Natural killer cell (primary cell): ENCODE measurements at regions not wholly inside any gene's neighbourhood (a gene's known extent, or its start where the extent isn't known, plus 50 kb on each side); places are given as distances from the start of the nearest gene placed in this dataset.

ENCODE experiments used
- ATAC-seq, 3 donors: fragments of 150-1000 bp in 2 of 3; fragments of 200-7000 bp in 1 of 3; cut with Tn5 transposase; 1 replicate in 1 of 3; 2 replicates in 2 of 3; pipeline ENCODE4 v1.10.0; 2021; ENCODE audit warnings: mild to moderate bottlenecking in 2 of 3, moderate library complexity in 2 of 3
- DNase-seq, 2 donors: peaks; one replicate each; pipeline versions ENCODE4 v3.0.0 to v3.0.0-alpha.2; 2013 to 2021; ENCODE audit warnings: mixed read lengths in 1 of 2
- H3K27ac ChIP-seq: one replicate; pipeline ENCODE4 v1.5.1; 2013; ENCODE audit warnings: mild to moderate bottlenecking, low read length
- H3K27me3 ChIP-seq: one replicate; pipeline ENCODE4 v1.6.1; 2013; ENCODE audit warnings: low read length; ENCODE audit not compliant: control insufficient read depth, insufficient read depth
- H3K36me3 ChIP-seq: one replicate; pipeline ENCODE4 v1.6.1; 2013; ENCODE audit warnings: low read length; ENCODE audit not compliant: control insufficient read depth, insufficient read depth
- H3K4me1 ChIP-seq: one replicate; pipeline ENCODE4 v1.6.1; 2013; ENCODE audit warnings: low read length; ENCODE audit not compliant: control insufficient read depth, insufficient read depth
- H3K4me3 ChIP-seq: one replicate; pipeline ENCODE4 v1.5.1; 2013; ENCODE audit warnings: low read length
- H3K9me3 ChIP-seq: one replicate; pipeline ENCODE4 v1.6.1; 2013; ENCODE audit warnings: low read length; ENCODE audit not compliant: control insufficient read depth, insufficient read depth
- H3K27ac Mint-ChIP-seq, 2 donors: one replicate each; pipeline ENCODE4 v1.8.0; 2022; ENCODE audit warnings: mild to moderate bottlenecking in 2 of 2, mixed read lengths in 2 of 2, moderate library complexity in 1 of 2
- H3K27me3 Mint-ChIP-seq, 2 donors: one replicate each; pipeline ENCODE4 v1.8.0; 2022; ENCODE audit warnings: low read depth in 2 of 2, mixed read lengths in 2 of 2
- H3K36me3 Mint-ChIP-seq: one replicate; pipeline ENCODE4 v1.8.0; 2022; ENCODE audit warnings: mixed read lengths
- H3K4me1 Mint-ChIP-seq, 2 donors: one replicate each; pipeline ENCODE4 v1.8.0; 2022; ENCODE audit warnings: mixed read lengths in 2 of 2
- H3K4me3 Mint-ChIP-seq: one replicate; pipeline ENCODE4 v1.8.0; 2022; ENCODE audit warnings: mild to moderate bottlenecking, moderate library complexity, mixed read lengths
- H3K9me3 Mint-ChIP-seq, 2 donors: one replicate each; pipeline ENCODE4 v1.8.0; 2022; ENCODE audit warnings: mixed read lengths in 2 of 2
- CTCF ChIP-seq: fragments of 200-600 bp; IDR thresholded peaks from one replicate; pipeline ENCODE4 v1.8.0; 2022; ENCODE audit warnings: antibody characterized with exemption
- WGBS: methylation state at CpG from one replicate; pipeline ENCODE4 v1.1.7; 2013; ENCODE audit warnings: missing lambda C conversion rate; ENCODE audit not compliant: insufficient coverage; 5-methylcytosine and 5-hydroxymethylcytosine counted together
- intact Hi-C: fragments of 100-400 bp; cut with micrococcal nuclease; formaldehyde crosslinking; loops from one replicate; pipeline ENCODE4 v1.14.2; 2022

GRCh38 chr11:127281534-127281933 is 281.0 kb upstream of the KIRREL3 start:
- Histone ChIP-seq H3K27me3 (no peaks in the 10 kb centered on the region), H3K27ac (no peak overlapping the region), H3K36me3 (no peaks in the 10 kb centered on the region), H3K9me3 (no peaks in the 10 kb centered on the region), H3K4me3 (no peak overlapping the region), H3K4me1 (no peaks in the 10 kb centered on the region)
- Mint-ChIP-seq H3K4me1 (no peaks in the 10 kb centered on the region), H3K4me3 (no peak overlapping the region), H3K27me3 (no peaks in the 10 kb centered on the region), H3K27ac (no peak overlapping the region), H3K36me3 (no peaks in the 10 kb centered on the region), H3K9me3 (no peaks in the 10 kb centered on the region)
- 86% methylated on average over 1 of the region's 1 CpG for WGBS
- no peak for TF ChIP-seq CTCF
- intact Hi-C loops: no loop called here
- DNase-seq (no peak), ATAC-seq (no peak)

- Histone ChIP-seq H3K27ac (no peak overlapping the region), H3K4me3 (no peak overlapping the region), H3K36me3 (no peaks in the 10 kb centered on the region), H3K9me3 (no peaks in the 10 kb centered on the region), H3K27me3 (no peaks in the 10 kb centered on the region), H3K4me1 (no peaks in the 10 kb centered on the region)
- Mint-ChIP-seq H3K27ac (no peak overlapping the region), H3K36me3 (no peaks in the 10 kb centered on the region), H3K27me3 (peaks cover 0 to 6% of the 10 kb centered on the region in 2 donors), H3K9me3 (peaks cover 0 to 7% of the 10 kb centered on the region in 2 donors), H3K4me1 (no peaks in the 10 kb centered on the region), H3K4me3 (no peak overlapping the region)
- intact Hi-C loops: no loop called here
- no peak for ATAC-seq
- no peak for TF ChIP-seq CTCF
- WGBS: 4% methylated on average over 9 of the region's 9 CpGs
- no peak for DNase-seq
Measured at GRCh38 chr11:127275774-127276173, 275.2 kb upstream of the KIRREL3 start.

- DNase-seq (no peak), ATAC-seq (no peak)
- Histone ChIP-seq H3K4me3 (no peak overlapping the region), H3K27ac (no peak overlapping the region), H3K27me3 (no peaks in the 10 kb centered on the region), H3K4me1 (no peaks in the 10 kb centered on the region), H3K9me3 (no peaks in the 10 kb centered on the region), H3K36me3 (no peaks in the 10 kb centered on the region)
- 100% methylated on average over 1 of the region's 1 CpG for WGBS
- intact Hi-C loops: no loop called here
- Mint-ChIP-seq H3K27ac (no peak overlapping the region), H3K4me1 (no peaks in the 10 kb centered on the region), H3K27me3 (peaks cover 0 to 6% of the 10 kb centered on the region in 2 donors), H3K4me3 (no peak overlapping the region), H3K9me3 (peaks cover 0 to 7% of the 10 kb centered on the region in 2 donors), H3K36me3 (no peaks in the 10 kb centered on the region)
- no peak for TF ChIP-seq CTCF
Measured at GRCh38 chr11:127274328-127274676, 273.7 kb upstream of the KIRREL3 start.

- Histone ChIP-seq H3K4me1 (no peaks in the 10 kb centered on the region), H3K4me3 (no peak overlapping the region), H3K9me3 (no peaks in the 10 kb centered on the region), H3K27me3 (no peaks in the 10 kb centered on the region), H3K36me3 (no peaks in the 10 kb centered on the region), H3K27ac (no peak overlapping the region)
- Mint-ChIP-seq H3K36me3 (no peaks in the 10 kb centered on the region), H3K9me3 (peaks cover 0 to 7% of the 10 kb centered on the region in 2 donors), H3K27ac (no peak overlapping the region), H3K4me3 (no peak overlapping the region), H3K27me3 (peaks cover 0 to 6% of the 10 kb centered on the region in 2 donors), H3K4me1 (no peaks in the 10 kb centered on the region)
- no peak for DNase-seq
- 73% methylated on average over 4 of the region's 5 CpGs for WGBS
- intact Hi-C loops: no loop called here
- no peak for ATAC-seq
- no peak for TF ChIP-seq CTCF
Measured at GRCh38 chr11:127273593-127274327, 273.2 kb upstream of the KIRREL3 start.
